Lower lobe of right lung (tissue), 2 donors: ENCODE measurements at regions not wholly inside any gene's neighbourhood (a gene's known extent, or its start where the extent isn't known, plus 50 kb on each side); places are given as distances from the start of the nearest gene placed in this dataset.

Experiments
- ATAC-seq, 2 donors: fragments of 200-7000 bp; cut with Tn5 transposase; one replicate each; pipeline ENCODE4 v1.9.1; 2020 to 2022; ENCODE audit warnings: mild to moderate bottlenecking in 2 of 2, moderate library complexity in 2 of 2
- DNase-seq: peaks from one replicate; pipeline ENCODE4 v3.0.0-alpha.2; 2020
- H3K27ac ChIP-seq: fragments of 200-600 bp; one replicate; pipeline ENCODE4 v1.8.0; 2022
- H3K27me3 ChIP-seq: fragments of 200-600 bp; one replicate; pipeline ENCODE4 v1.8.0; 2022; ENCODE audit warnings: low read depth
- H3K36me3 ChIP-seq: fragments of 200-600 bp; one replicate; pipeline ENCODE4 v1.8.0; 2022; ENCODE audit warnings: mild to moderate bottlenecking
- H3K4me1 ChIP-seq: fragments of 200-600 bp; one replicate; pipeline ENCODE4 v1.8.0; 2022
- H3K4me3 ChIP-seq: fragments of 200-600 bp; one replicate; pipeline ENCODE4 v1.8.0; 2022; ENCODE audit warnings: mild to moderate bottlenecking
- H3K9me3 ChIP-seq: fragments of 200-600 bp; one replicate; pipeline ENCODE4 v1.8.0; 2022
- intact Hi-C: fragments of 100-400 bp; cut with DNase I; formaldehyde crosslinking; loops from one replicate; pipeline ENCODE4 v1.11.0; 2022
- TF ChIP-seq, protein P1 (sequence below): fragments of 200-600 bp; IDR thresholded peaks from one replicate; pipeline ENCODE4 v1.8.0; 2022; ENCODE audit warnings: antibody characterized with exemption, mild to moderate bottlenecking
- donor health status: DM: no; HTN: yes; CAD: no; lungs with severe emphysema.

DNA sequence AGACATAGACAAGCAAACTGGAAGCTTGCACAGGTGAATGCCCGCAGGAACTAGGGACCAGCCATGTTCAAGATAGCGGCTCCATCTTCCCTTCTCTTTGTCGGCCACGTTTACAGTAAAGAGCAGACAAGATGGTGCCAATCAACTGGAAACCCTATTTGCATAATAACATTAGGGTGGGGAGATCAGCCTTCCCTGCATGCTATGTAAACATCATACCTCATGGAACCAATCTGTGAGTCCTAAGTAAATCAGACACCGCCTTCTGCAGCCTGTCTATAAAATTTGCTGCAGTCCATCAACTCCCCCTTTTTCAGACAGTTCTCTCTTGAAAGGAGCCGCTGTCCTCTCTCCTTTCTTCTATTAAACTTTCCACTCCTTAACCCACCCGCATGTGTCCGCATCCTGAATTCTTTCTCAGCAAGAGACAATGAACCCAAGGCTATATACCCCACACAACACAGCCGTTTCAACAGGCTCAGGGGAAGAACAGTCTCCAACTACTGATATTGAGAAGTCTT lies 384.4 kb downstream of the EIPR1 start:
- no peak overlapping the region for H3K4me3 ChIP-seq
- intact Hi-C loops: no loop called here
- DNase-seq: no peak

DNA sequence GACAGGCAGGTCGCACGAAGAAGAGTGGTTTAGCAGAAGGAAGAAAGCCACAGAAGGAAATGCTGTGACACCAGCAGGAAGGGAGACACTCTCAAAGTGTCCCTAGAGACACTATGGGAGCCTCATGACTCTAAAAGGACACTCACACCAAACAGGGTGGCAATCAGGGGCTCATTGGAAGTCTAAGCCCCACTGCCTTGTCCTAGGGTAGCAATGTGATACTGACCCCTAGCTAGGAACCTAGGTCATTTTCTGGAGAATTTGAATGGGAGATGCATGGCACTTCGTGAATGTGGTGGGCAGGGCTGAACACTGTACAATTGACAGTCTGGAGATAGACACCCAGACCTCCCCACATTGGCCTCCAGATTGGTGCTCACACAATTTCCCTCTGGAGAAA lies 385.0 kb downstream of the EIPR1 start:
- ATAC-seq (no peak), DNase-seq (no peak)
- intact Hi-C loops: no loop called here
- no peaks in the 10 kb centered on the region for H3K4me1 ChIP-seq
- no peaks in the 10 kb centered on the region for H3K36me3 ChIP-seq
- peaks cover 15% of the 10 kb centered on the region for H3K9me3 ChIP-seq
- H3K27ac ChIP-seq: no peak overlapping the region
- no peak overlapping the region for H3K4me3 ChIP-seq
- H3K27me3 ChIP-seq: no peaks in the 10 kb centered on the region
- TF ChIP-seq, protein P1, sequence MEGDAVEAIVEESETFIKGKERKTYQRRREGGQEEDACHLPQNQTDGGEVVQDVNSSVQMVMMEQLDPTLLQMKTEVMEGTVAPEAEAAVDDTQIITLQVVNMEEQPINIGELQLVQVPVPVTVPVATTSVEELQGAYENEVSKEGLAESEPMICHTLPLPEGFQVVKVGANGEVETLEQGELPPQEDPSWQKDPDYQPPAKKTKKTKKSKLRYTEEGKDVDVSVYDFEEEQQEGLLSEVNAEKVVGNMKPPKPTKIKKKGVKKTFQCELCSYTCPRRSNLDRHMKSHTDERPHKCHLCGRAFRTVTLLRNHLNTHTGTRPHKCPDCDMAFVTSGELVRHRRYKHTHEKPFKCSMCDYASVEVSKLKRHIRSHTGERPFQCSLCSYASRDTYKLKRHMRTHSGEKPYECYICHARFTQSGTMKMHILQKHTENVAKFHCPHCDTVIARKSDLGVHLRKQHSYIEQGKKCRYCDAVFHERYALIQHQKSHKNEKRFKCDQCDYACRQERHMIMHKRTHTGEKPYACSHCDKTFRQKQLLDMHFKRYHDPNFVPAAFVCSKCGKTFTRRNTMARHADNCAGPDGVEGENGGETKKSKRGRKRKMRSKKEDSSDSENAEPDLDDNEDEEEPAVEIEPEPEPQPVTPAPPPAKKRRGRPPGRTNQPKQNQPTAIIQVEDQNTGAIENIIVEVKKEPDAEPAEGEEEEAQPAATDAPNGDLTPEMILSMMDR: no peak

More for the DNA sequence above, 384.4 kb downstream of the EIPR1 start:
- H3K9me3 ChIP-seq: peaks cover 13% of the 10 kb centered on the region
- H3K27ac ChIP-seq: no peak overlapping the region
- TF ChIP-seq, protein P1: no peak
- no peaks in the 10 kb centered on the region for H3K27me3 ChIP-seq
- no peaks in the 10 kb centered on the region for H3K36me3 ChIP-seq
- no peak for ATAC-seq
- H3K4me1 ChIP-seq: no peaks in the 10 kb centered on the region

DNA sequence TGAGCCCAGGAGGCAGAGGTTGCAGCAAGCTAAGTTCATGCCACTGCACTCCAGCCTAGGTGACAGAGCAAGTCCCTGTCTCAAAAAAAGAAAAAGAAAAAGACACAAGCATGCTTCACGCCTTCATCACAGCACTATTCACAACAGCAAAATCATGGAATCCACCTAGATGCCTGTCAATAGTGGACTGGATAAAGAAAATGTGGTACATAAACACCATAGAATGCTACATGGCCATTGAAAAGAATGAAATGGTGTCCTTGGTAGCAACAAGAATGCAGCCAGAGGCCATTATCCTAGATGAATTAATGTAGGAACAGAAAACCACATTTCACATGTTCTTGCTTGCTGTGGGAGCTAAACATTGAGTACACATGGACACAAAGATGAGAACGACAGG lies 392.6 kb downstream of the EIPR1 start:
- no peaks in the 10 kb centered on the region for H3K4me1 ChIP-seq
- DNase-seq (no peak), ATAC-seq (no peak)
- TF ChIP-seq, protein P1: no peak
- H3K27ac ChIP-seq: no peak overlapping the region
- no peaks in the 10 kb centered on the region for H3K27me3 ChIP-seq
- H3K4me3 ChIP-seq: no peak overlapping the region
- H3K9me3 ChIP-seq: peaks cover 15% of the 10 kb centered on the region
- H3K36me3 ChIP-seq: no peaks in the 10 kb centered on the region
- intact Hi-C loops: no loop called here

DNA sequence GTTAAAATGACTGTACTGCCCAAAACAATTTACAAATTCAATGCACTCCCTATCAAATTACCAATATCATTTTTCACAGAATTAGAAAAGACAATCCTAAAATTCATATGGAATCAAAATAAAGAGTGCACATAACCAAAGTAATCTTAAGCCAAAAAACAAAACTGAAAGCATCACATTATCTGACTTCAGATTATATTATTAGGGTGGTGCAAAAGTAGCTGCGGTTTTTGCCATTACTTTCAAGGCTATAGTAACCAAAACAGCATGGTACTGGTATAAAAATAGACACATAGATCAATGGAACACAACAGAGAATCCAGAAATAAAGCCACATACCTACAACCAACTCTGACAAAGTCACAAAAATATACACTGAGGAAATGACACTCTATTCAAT lies 396.6 kb downstream of the EIPR1 start:
- Histone ChIP-seq H3K4me1 (no peaks in the 10 kb centered on the region), H3K27me3 (no peaks in the 10 kb centered on the region), H3K27ac (no peak overlapping the region), H3K36me3 (no peaks in the 10 kb centered on the region), H3K9me3 (no peaks in the 10 kb centered on the region), H3K4me3 (no peak overlapping the region)
- ATAC-seq (no peak), DNase-seq (no peak)
- TF ChIP-seq, protein P1: no peak
- intact Hi-C loops: no loop called here

DNA sequence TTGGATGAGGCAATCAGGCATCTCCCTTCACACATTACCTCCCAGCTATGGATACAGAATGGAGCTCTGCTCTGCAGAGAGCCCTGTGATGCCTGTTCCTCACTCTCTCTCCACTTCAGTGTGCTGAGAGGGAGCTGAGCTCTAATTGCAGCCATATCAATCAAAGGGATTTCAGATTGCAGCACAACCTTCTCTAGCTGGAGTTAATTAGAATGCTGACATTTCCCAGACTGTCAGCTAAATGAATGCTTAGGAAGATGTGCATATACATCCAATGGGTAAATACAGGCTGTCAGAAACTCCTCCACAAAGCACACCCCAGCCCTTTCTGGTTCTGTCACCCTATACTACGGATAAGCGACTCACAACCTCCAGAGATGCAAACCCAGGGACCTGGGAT lies 402.6 kb downstream of the EIPR1 start:
- Histone ChIP-seq H3K27ac (no peak overlapping the region), H3K4me3 (no peak overlapping the region), H3K9me3 (peaks cover 3% of the 10 kb centered on the region), H3K27me3 (no peaks in the 10 kb centered on the region), H3K36me3 (no peaks in the 10 kb centered on the region), H3K4me1 (no peaks in the 10 kb centered on the region)
- DNase-seq: no peak
- intact Hi-C loops: no loop called here
- ATAC-seq: no peak
- TF ChIP-seq, protein P1: no peak
